ENCODE measurements at regions not wholly inside any gene's neighbourhood (a gene's known extent, or its start where the extent isn't known, plus 50 kb on each side); places are given as distances from the start of the nearest gene placed in this dataset.
"Not testable (repeated sequence)": the region's sequence is repeated elsewhere in the genome, so short reads cannot be mapped to it uniquely, and the experiment has no call there.

DNA sequence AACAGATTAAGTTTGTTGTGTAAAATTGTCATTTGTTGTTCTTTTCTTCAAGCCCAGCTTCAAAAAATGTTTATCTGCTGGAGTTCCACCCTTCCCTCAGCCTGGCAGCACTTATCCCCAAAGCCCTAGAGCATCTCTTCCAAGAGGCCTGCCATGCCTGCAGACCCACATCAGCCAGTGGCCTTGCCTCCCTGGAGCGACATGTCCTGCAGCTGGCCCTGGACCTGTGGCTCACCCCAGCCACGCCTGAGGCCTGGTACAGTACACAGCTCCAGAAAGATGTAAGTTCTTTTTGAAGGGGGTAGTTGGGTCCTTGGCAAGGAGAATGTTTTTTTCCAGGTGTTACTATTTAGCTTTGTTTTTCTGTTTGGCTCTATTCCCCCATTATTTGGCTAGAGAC, 124.8 kb downstream of the CD164 start:
- TF ChIP-seq, protein P1, sequence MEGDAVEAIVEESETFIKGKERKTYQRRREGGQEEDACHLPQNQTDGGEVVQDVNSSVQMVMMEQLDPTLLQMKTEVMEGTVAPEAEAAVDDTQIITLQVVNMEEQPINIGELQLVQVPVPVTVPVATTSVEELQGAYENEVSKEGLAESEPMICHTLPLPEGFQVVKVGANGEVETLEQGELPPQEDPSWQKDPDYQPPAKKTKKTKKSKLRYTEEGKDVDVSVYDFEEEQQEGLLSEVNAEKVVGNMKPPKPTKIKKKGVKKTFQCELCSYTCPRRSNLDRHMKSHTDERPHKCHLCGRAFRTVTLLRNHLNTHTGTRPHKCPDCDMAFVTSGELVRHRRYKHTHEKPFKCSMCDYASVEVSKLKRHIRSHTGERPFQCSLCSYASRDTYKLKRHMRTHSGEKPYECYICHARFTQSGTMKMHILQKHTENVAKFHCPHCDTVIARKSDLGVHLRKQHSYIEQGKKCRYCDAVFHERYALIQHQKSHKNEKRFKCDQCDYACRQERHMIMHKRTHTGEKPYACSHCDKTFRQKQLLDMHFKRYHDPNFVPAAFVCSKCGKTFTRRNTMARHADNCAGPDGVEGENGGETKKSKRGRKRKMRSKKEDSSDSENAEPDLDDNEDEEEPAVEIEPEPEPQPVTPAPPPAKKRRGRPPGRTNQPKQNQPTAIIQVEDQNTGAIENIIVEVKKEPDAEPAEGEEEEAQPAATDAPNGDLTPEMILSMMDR (IDR thresholded peaks at IDR 0.05; ENCODE audit: low read depth, low read length, missing control alignments), result no peak
- no peak overlapping the region for H3K4me3 ChIP-seq (ENCODE audit: low read depth, low read length)
- no peak for DNase-seq (ENCODE audit: low read depth)

DNA sequence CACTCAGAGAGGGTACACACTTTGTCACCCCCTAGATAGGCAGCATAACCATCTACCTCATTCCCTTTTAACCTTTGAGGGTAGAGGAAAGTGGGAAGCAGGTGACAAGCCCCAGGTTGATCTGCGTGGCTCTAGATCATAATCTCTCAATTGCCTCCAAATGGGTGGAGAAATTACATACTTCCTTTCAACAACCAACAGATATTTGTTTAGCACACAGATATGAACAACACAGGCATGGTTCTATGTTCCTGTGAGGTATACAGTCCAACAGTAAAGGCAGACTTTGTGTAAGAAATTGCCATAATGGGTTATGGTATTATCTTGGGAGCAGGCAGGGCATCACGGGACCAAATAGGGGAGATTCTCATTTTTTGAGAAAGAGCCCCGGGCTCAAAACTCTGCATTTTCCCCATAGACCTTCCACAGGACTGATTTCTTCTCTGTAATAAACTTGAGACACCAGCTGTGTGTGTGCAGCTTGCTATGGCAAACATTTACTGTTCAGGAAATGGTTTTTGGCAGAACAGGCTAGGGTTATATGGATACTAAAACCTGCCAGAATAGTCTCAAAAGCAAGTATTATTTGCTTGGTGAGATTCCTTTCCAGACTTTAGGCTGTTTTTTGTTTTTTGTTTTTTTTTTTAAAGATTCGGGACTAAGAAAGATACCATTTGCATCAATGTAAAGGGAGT, 126.2 kb downstream of the CD164 start:
- no peak overlapping the region for H3K4me3 ChIP-seq (ENCODE audit: low read depth, low read length)
- no peak for DNase-seq (ENCODE audit: low read depth)
- TF ChIP-seq, protein P1 (IDR thresholded peaks at IDR 0.05; ENCODE audit: low read depth, low read length, missing control alignments), result no peak

DNA sequence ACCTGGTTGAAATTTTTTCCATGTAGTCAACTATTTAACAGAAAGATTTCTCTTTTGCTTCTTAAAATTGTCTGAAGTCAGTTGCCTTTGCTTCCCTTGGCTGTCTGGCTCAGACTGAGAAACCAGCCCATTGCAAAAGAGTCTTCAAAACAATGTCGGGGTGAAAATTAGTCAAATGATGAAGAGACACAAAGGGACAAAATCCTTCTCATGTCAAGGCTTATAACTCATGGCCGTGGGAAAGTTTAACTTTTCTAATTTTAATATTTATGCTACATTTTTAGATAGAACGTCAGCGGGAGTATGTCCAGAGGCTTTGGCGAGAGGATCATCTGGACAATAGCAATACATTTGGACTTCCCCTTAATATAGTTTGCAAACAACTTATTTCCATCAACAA, 127.2 kb downstream of the CD164 start:
- no peak overlapping the region for H3K4me3 ChIP-seq (ENCODE audit: low read depth, low read length)
- DNase-seq (ENCODE audit: low read depth), result no peak
- TF ChIP-seq, protein P1 (IDR thresholded peaks at IDR 0.05; ENCODE audit: low read depth, low read length, missing control alignments), result no peak

DNA sequence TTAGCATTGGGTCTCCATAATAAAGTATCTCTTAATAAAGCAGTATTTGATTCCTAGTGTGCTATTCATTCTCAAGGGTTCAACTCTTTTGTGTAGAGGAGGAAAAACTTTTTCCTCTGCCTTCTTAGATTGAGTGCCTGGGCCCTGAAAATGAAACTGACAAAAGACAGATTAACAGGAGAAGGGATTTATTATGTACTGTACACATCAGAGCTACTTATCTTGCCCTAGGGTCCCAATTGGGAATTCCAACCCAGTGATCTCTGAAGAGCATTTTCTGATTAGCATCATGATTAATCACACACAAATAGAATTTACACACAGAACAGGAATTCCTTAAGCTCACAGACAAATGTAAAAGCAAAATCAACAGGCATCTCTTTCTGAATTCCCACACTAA, 128.9 kb downstream of the CD164 start:
- H3K4me3 ChIP-seq (ENCODE audit: low read depth, low read length), result no peak overlapping the region
- TF ChIP-seq, protein P1 (IDR thresholded peaks at IDR 0.05; ENCODE audit: low read depth, low read length, missing control alignments), result no peak
- DNase-seq (ENCODE audit: low read depth), result no peak

DNA sequence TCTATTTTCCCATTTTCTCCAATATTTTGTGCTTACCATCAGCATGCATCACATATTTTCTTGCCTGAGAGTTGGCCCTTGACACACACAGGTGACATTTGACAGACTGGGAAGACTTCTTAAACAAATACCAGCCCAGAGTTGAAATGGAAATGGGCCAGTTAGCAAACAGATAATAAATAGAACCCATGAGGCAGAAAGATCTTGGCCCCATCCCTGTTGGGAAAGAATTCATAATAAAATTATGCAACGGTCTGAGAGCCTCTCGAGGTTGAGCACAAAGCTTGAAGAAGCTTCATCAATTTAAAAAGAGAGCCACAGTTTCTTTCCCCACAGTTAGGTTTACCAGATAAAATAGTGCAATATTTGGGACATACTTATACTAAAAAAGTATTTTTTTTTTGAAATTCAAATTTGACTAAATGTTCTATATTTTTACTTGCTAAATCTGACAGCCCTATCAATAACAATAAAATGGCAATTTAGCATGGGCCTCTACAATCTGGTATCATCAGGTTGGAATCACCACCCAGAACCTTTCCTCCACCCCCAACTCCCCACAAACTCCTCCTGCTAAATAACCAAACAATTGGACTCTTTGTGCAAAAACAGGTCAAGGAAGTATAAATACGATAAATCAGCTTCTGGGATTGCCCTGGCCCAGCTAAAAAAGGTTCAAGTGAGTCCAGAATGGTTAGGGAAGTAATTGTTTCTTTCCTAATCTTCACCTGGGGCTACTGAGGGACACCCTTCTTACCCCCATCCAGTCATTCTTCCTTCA, 129.8 kb downstream of the CD164 start:
- no peak overlapping the region for H3K4me3 ChIP-seq (ENCODE audit: low read depth, low read length)
- TF ChIP-seq, protein P1 (IDR thresholded peaks at IDR 0.05; ENCODE audit: low read depth, low read length, missing control alignments), result no peak
- no peak for DNase-seq (ENCODE audit: low read depth)

DNA sequence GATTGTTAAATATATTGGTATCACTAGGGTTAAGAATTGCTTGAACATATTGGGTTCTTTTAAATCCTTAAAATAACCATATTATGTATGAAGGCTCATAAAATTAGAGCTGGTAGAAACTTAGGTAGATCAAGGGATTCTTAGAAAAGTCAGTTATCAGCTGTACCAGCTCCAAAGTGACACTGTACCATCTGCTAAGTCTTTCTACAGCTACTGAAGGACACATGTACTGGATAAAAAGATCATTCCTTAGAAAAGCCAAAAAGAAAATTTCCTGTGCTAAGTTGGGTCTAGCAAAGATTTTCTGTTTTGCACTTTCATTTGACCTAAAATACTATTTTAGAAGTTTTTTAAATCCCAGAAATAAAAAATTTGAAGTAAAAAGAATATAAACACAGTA, 130.4 kb downstream of the CD164 start:
- TF ChIP-seq, protein P1 (IDR thresholded peaks at IDR 0.05; ENCODE audit: low read depth, low read length, missing control alignments), result no peak
- no peak for DNase-seq (ENCODE audit: low read depth)
- H3K4me3 ChIP-seq (ENCODE audit: low read depth, low read length), result no peak overlapping the region

DNA sequence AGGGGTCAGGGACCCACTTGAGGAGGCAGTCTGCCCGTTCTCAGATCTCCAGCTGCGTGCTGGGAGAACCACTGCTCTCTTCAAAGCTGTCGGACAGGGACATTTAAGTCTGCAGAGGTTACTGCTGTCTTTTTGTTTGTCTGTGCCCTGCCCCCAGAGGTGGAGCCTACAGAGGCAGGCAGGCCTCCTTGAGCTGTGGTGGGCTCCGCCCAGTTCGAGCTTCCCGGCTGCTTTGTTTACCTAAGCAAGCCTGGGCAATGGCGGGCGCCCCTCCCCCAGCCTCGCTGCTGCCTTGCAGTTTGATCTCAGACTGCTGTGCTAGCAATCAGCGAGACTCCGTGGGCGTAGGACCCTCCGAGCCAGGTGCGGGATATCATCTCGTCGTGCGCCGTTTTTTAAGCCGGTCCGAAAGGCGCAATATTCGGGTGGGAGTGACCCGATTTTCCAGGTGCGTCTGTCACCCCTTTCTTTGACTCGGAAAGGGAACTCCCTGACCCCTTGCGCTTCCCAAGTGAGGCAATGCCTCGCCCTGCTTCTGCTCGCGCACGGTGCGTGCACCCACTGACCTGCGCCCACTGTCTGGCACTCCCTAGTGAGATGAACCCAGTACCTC, 131.6 kb downstream of the CD164 start:
- H3K4me3 ChIP-seq (ENCODE audit: low read depth, low read length); DNase-seq (ENCODE audit: low read depth): not testable (repeated sequence)

Measured in GM12864 (cell line).